Right lobe of liver (tissue), 6 donors: ENCODE measurements at regions not wholly inside any gene's neighbourhood (a gene's known extent, or its start where the extent isn't known, plus 50 kb on each side); places are given as distances from the start of the nearest gene placed in this dataset.

ENCODE experiments used
- ATAC-seq, 4 donors: fragments of 200-7000 bp; cut with Tn5 transposase; one replicate each; pipeline ENCODE4 v1.9.1; 2020; ENCODE audit warnings: mild to moderate bottlenecking in 4 of 4, moderate library complexity in 4 of 4
- DNase-seq, 3 donors: peaks; one replicate each; pipeline ENCODE4 v3.0.0-alpha.2; 2020
- H3K27ac ChIP-seq, 3 donors: fragments of 200-600 bp; one replicate each; pipeline ENCODE4 v1.8.0; 2022
- H3K27me3 ChIP-seq, 2 donors: fragments of 200-600 bp; one replicate each; pipeline ENCODE4 v1.8.0; 2022
- H3K36me3 ChIP-seq, 4 donors: fragments of 200-600 bp; sonication (generic) in 1 of 4; one replicate each; pipeline versions ENCODE4 v1.5.1 to v1.8.0; 2017 to 2022; ENCODE audit warnings: control low read depth in 1 of 4
- H3K4me1 ChIP-seq, 4 donors: fragments of 200-600 bp; sonication (generic) in 1 of 4; one replicate each; pipeline versions ENCODE4 v1.5.1 to v1.8.0; 2017 to 2022; ENCODE audit warnings: control low read depth in 1 of 4
- H3K4me3 ChIP-seq, 3 donors: fragments of 200-600 bp; one replicate each; pipeline ENCODE4 v1.8.0; 2022
- H3K9me3 ChIP-seq, 4 donors: fragments of 200-600 bp; sonication (generic) in 1 of 4; one replicate each; pipeline versions ENCODE4 v1.5.1 to v1.8.0; 2017 to 2022; ENCODE audit warnings: control low read depth in 1 of 4
- CTCF ChIP-seq, 4 donors: fragments of 200-600 bp in 3 of 4; fragments of 450-650 bp in 1 of 4; IDR thresholded peaks; one replicate each; pipeline versions ENCODE4 v1.5.1 to v1.8.0; 2016 to 2022; ENCODE audit warnings: antibody characterized with exemption in 4 of 4, mild to moderate bottlenecking in 2 of 4
- POLR2A ChIP-seq: fragments of 450-650 bp; IDR thresholded peaks from one replicate; pipeline ENCODE4 v1.6.1; 2017; ENCODE audit warnings: antibody characterized with exemption, mild to moderate bottlenecking
- WGBS: methylation state at CpG from one replicate; pipeline ENCODE4 v1.1.6; 2018; ENCODE audit warnings: low coverage, low lambda C conversion rate; ENCODE audit not compliant: insufficient coverage; ENCODE audit errors: missing lambda C conversion rate; 5-methylcytosine and 5-hydroxymethylcytosine counted together
- intact Hi-C, 2 donors: fragments of 100-400 bp; cut with DNase I; formaldehyde crosslinking; loops; one replicate each; pipeline versions ENCODE4 v1.11.2 to v1.14.1; 2022
- donor health status: DM: no; HTN: yes; CAD: no.
- donor health status: DM: no; HTN: no; CAD: no.
- donor health status: DM: no; HTN: no; CAD: no.
- donor health status: DM: no; HTN: yes; CAD: no.
- donor health status: DM: no; HTN: yes; CAD: no.

GRCh38 chr2:3960106-3960505 lies 256.7 kb downstream of the DCDC2C start:
- intact Hi-C loops = no loop called here
- TF ChIP-seq CTCF (IDR thresholded peaks at IDR 0.05) (no peak), POLR2A (no peak)

GRCh38 chr2:3962719-3963118 lies 259.3 kb downstream of the DCDC2C start:
- 35% methylated on average over 5 of the region's 5 CpGs for WGBS
- ATAC-seq (no peak), DNase-seq (no peak)
- no peaks in the 10 kb centered on the region for H3K4me1 ChIP-seq
- intact Hi-C loops = no loop called here
- no peaks in the 10 kb centered on the region for H3K27me3 ChIP-seq
- no peaks in the 10 kb centered on the region for H3K9me3 ChIP-seq
- no peak overlapping the region for H3K4me3 ChIP-seq
- H3K36me3 ChIP-seq = no peaks in the 10 kb centered on the region
- no peak for TF ChIP-seq POLR2A
- no peak overlapping the region for H3K27ac ChIP-seq

More at GRCh38 chr2:3960106-3960505, 256.7 kb downstream of the DCDC2C start:
- H3K36me3 ChIP-seq = no peaks in the 10 kb centered on the region
- no peak for DNase-seq
- H3K27ac ChIP-seq = no peak overlapping the region
- H3K4me1 ChIP-seq = no peaks in the 10 kb centered on the region
- no peaks in the 10 kb centered on the region for H3K9me3 ChIP-seq
- H3K4me3 ChIP-seq = no peak overlapping the region
- 48% methylated on average over 3 of the region's 3 CpGs for WGBS
- no peaks in the 10 kb centered on the region for H3K27me3 ChIP-seq
- ATAC-seq = no peak

GRCh38 chr2:3965211-3965610 lies 261.8 kb downstream of the DCDC2C start:
- Histone ChIP-seq H3K9me3 (no peaks in the 10 kb centered on the region), H3K36me3 (no peaks in the 10 kb centered on the region), H3K4me3 (no peak overlapping the region), H3K27ac (no peak overlapping the region), H3K27me3 (no peaks in the 10 kb centered on the region), H3K4me1 (no peaks in the 10 kb centered on the region)
- 63% methylated on average over 10 of the region's 10 CpGs for WGBS
- TF ChIP-seq CTCF (IDR thresholded peaks at IDR 0.05) (no peak), POLR2A (no peak)
- DNase-seq (no peak), ATAC-seq (no peak)
- intact Hi-C loops = no loop called here

- Histone ChIP-seq H3K27ac (no peak overlapping the region), H3K27me3 (no peaks in the 10 kb centered on the region), H3K36me3 (no peaks in the 10 kb centered on the region), H3K9me3 (no peaks in the 10 kb centered on the region), H3K4me1 (no peaks in the 10 kb centered on the region), H3K4me3 (no peak overlapping the region)
- 66% methylated on average over 5 of the region's 5 CpGs for WGBS
- TF ChIP-seq POLR2A (no peak), CTCF (IDR thresholded peaks at IDR 0.05) (no peak)
- DNase-seq (no peak), ATAC-seq (no peak)
- intact Hi-C loops = no loop called here
Observed at GRCh38 chr2:3965953-3966352, 262.6 kb downstream of the DCDC2C start.

GRCh38 chr2:3966470-3966869 lies 263.1 kb downstream of the DCDC2C start:
- Histone ChIP-seq H3K27me3 (no peaks in the 10 kb centered on the region), H3K9me3 (no peaks in the 10 kb centered on the region), H3K4me1 (no peaks in the 10 kb centered on the region), H3K36me3 (no peaks in the 10 kb centered on the region), H3K27ac (no peak overlapping the region), H3K4me3 (no peak overlapping the region)
- WGBS = 52% methylated on average over 4 of the region's 5 CpGs
- intact Hi-C loops = no loop called here
- DNase-seq = no peak
- ATAC-seq = no peak
- no peak for TF ChIP-seq POLR2A
- no peak for TF ChIP-seq CTCF (IDR thresholded peaks at IDR 0.05)
